HK-2 (cell line): ENCODE measurements at regions not wholly inside any gene's neighbourhood (a gene's known extent, or its start where the extent isn't known, plus 50 kb on each side); places are given as distances from the start of the nearest gene placed in this dataset.
A peak's percentile ranks its signal among the peaks of the same experiment; 100 is the strongest.

Experiments
- DNase-seq: peaks from one replicate; pipeline ENCODE4 v3.0.0-alpha.2; 2018; ENCODE audit not compliant: unreplicated experiment

DNA sequence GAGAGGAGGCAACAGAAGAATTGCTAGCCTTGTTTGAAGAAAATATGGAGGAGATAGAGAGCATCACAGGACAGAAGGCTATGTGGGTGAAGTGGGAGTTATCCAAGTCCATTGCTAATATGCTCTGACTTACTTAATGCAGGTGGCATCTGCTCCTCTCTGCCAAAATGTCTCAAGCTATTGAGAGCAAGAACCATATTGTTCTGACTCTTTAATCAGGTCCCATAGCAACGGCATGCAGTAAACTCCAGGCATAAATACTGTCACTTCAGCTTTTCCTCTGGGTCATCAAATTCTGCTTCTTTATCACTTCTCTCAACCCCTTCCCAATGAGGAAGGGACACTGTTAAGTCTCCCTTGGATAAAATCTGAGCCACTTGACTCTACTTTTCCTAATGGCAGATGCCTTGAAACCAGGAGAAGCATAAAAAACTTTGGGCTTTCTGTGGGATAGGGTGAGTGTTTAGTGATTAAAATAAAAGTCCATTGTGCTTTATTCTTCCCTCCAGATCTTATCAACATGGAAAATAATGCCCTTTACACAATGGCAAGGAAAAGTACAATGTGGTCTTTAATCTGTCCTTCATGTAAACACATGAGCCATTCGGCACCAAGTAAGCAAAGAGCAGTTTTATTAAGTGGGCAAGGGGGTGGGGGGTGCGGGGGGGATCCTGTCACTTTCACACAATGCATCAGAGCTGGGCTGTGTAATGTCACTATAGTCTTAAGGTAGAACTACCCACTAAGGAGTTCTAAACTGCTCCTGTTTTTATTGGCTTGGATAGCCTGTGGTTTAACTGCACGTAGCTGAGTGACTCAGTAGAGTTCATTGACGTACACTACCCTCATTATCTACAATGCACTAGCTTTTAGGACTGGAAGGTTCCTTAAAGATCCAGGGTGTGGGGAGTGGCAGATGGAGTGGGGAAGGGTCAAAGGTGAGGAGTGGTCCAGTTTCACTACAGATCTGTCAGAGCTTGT, 71.0 kb upstream of the TARS1 start:
- no peak for DNase-seq

DNA sequence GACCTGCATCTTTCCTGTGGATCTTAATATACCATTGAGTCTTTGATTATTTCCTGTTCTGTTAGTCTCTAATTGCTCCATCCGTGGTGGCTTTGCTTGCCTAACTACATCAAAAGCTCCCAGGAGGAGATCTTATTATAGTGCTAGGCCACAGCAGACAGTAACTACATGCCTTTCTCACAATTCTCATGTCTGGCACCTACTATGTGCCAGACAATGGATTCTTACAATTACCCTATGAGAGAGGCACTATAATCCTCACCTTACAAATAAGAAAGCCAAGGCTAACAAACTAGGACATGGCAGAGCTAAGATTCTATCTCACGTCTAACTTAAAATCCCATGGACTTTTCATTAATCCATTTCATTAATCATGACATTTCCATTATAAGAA, 70.3 kb upstream of the TARS1 start:
- DNase-seq, result no peak

DNA sequence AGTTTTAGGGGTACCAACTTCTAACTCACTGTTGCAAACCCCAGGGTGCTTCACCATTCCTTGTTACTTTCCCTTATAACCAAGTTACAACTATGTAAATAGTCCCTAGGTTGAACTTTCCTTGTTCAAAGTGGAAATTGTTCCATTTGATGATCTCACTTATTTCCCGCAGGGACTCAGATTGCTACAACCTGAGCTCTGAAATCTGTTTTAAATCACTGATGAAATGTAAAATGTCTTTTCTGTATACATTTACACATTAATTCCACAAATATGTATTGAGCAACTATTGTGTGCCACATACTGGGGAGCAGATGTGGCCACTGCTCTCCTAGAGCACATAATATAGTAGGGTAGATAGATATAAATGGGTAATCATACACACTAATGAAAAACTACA, 69.1 kb upstream of the TARS1 start:
- DNase-seq, result no peak

DNA sequence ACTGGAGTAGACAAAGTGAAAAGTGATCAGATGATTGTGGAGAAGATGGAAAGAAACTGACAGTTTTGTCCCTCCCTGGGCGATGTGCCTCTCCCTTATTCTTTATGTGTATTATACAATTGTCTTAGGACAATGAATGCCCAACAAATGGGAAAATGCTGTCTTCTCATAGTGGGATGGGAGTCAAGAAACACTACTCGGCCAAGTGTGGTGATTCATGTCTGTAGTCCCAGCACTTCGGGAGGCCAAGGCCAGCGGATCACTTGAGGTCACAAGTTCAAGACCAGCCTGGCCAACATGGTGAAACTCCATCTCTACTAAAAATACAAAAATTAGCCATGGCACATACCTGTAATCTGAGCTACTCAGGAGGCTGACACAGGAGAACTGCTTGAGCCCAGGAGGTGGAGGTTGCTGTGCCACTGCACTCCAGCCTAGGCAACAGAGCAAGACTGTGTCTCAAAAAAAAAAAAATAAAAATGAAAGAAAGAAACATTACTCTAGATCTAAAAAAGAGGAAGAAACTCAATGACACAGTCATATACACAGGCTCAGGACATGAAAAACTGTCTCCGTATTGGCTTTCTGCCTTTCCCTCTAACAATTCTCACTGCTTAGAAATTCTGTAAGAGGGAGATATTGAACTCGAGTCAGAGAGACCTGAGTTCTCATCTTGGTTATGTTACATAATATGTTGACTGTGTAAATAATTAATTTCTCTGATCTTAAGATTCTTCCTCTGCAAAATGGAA, 67.9 kb upstream of the TARS1 start:
- no peak for DNase-seq

DNA sequence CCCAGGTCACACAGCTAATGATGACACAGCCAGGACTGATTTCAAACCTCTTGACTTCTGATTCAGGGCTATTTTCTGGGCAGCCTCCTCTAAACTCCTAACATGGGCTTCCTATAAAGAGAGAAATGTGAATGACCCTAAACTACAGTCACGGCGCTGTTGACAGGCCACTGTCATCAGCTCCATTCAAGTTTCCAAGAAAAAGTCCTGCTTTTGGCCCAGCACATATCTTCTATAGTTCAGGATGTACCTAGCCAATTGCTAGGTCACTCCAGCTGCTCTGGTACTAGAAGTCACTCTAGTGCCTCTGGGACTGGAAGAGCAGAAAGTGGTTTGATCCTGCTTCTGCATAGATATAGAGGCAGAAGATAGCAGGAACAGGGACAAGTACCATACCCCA, 64.9 kb upstream of the TARS1 start:
- DNase-seq, result no peak

DNA sequence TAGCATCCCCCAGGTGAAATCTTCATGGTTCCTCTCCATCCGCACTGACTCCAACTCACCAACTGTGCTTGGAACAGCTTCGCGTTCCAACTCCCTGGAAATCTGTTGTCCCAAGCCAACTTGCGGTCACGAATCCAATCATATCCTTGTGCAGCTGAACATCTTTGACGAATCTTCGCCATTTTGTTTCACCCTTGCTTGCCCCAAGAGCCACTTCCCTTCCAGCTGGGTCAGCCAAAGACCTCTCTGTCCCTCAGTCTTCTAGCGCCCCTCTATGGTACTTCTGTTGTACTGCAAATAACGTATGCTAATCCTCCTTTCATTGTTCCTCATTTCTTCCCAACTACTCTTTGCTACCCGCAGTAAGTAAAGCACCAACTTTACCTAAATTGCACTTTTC, 61.0 kb upstream of the TARS1 start:
- peak; percentile 4 for DNase-seq

DNA sequence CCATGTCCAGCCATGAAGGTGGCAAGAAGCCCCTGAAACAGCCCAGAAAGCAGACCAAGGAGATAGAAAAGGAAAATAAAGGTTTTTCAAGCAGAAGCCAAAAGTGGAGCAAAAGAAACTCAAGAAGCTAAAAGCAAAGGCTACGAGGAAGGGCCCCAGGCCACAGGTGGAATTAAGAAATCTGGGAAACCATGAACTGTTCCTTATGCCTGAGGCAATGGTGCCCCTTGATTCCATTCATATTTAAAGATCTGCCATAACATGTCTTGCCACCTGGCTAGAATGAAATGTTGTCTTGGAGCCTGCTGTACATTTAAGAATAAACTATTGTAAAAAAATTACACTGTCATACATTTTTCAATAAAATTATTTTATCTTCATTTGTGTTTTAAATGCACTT, 59.5 kb upstream of the TARS1 start:
- no peak for DNase-seq
